H1 (cell line): ENCODE measurements at regions not wholly inside any gene's neighbourhood (a gene's known extent, or its start where the extent isn't known, plus 50 kb on each side); places are given as distances from the start of the nearest gene placed in this dataset.

ENCODE experiments used
- CTCF ChIA-PET: fragments of 300-600 bp; sonication (Branson Sonifier 250); formaldehyde crosslinking; loops from one replicate; lab custom pipeline; 2021; ENCODE audit not compliant: partially characterized antibody; lab: Charles Lee
- POLR2A ChIA-PET: fragments of 300-600 bp; sonication (Branson Sonifier 250); formaldehyde crosslinking; loops from one replicate; lab custom pipeline; 2021; ENCODE audit warnings: inconsistent platforms; ENCODE audit not compliant: partially characterized antibody; lab: Charles Lee
- DNase-seq, 2 experiments: peaks; one replicate each; pipeline versions ENCODE4 v3.0.0 to v3.0.0-alpha.2; 2010 to 2022; ENCODE audit warnings: low spot score in 2 of 2, low read depth in 1 of 2, mixed read lengths in 1 of 2
- FAIRE-seq: peaks from 2 replicates; lab custom pipeline; 2011; peaks lifted over from hg19 to GRCh38; lab: Jason Lieb, UNC
- H2AFZ ChIP-seq: 2 replicates; pipeline ENCODE4 v1.8.1; 2012; ENCODE audit warnings: low read length, inconsistent platforms
- H2AK5ac ChIP-seq: 2 replicates; pipeline ENCODE4 v1.6.1; 2013; ENCODE audit warnings: low read depth, low read length
- H2BK120ac ChIP-seq: replicated peaks from 2 replicates; pipeline ENCODE3; 2013; ENCODE audit warnings: low read depth, low read length, inconsistent platforms
- H2BK12ac ChIP-seq: 2 replicates; pipeline ENCODE4 v1.6.1; 2013; ENCODE audit warnings: low read depth, low read length
- H2BK15ac ChIP-seq: 2 replicates; pipeline ENCODE4 v1.6.1; 2013; ENCODE audit warnings: low read length
- H2BK20ac ChIP-seq: 2 replicates; pipeline ENCODE4 v1.6.1; 2013; ENCODE audit warnings: low read length
- H2BK5ac ChIP-seq: 2 replicates; pipeline ENCODE4 v1.6.1; 2013; ENCODE audit warnings: low read depth, low read length
- H3K14ac ChIP-seq: 2 replicates; pipeline ENCODE4 v1.6.1; 2013; ENCODE audit warnings: inconsistent platforms; ENCODE audit not compliant: insufficient read length
- H3K18ac ChIP-seq: 2 replicates; pipeline ENCODE4 v1.6.1; 2013; ENCODE audit warnings: low read length; ENCODE audit errors: extremely low read depth
- H3K23ac ChIP-seq: 2 replicates; pipeline ENCODE4 v1.6.1; 2013; ENCODE audit warnings: inconsistent platforms; ENCODE audit not compliant: insufficient read length
- H3K23me2 ChIP-seq: 2 replicates; pipeline ENCODE4 v1.6.1; 2013; ENCODE audit warnings: low read depth, low read length
- H3K27ac ChIP-seq: 2 replicates; pipeline ENCODE4 v1.6.1; 2011; ENCODE audit warnings: low read depth, low read length, inconsistent platforms
- H3K27me3 ChIP-seq, 4 experiments: replicated peaks in 1 of 4; 1 replicate in 1 of 4; 2 replicates in 3 of 4; pipeline versions ENCODE4 v1.6.1 to v1.8.1; 2011 to 2013; ENCODE audit warnings: low read length in 3 of 4, mild to moderate bottlenecking in 3 of 4, inconsistent platforms in 2 of 4, mixed read lengths in 2 of 4, moderate library complexity in 1 of 4; ENCODE audit not compliant: control insufficient read depth in 3 of 4, insufficient read depth in 3 of 4; ENCODE audit errors: extremely low read depth in 1 of 4
- H3K36me3 ChIP-seq, 4 experiments: 2 replicates each; pipeline versions ENCODE4 v1.6.1 to v1.8.1; 2011 to 2013; ENCODE audit warnings: mild to moderate bottlenecking in 4 of 4, low read length in 3 of 4, moderate library complexity in 2 of 4, control low read depth in 1 of 4, inconsistent platforms in 1 of 4; ENCODE audit not compliant: insufficient read depth in 4 of 4, control insufficient read depth in 2 of 4
- H3K4ac ChIP-seq: replicated peaks from 2 replicates; pipeline ENCODE3; 2013; ENCODE audit warnings: low read length, low read depth, mixed read lengths, inconsistent platforms; ENCODE audit not compliant: insufficient read length
- H3K4me1 ChIP-seq, 4 experiments: replicated peaks in 1 of 4; 1 replicate in 1 of 4; 2 replicates in 3 of 4; pipeline versions ENCODE4 v1.6.1 to v1.8.1; 2011 to 2013; ENCODE audit warnings: low read length in 3 of 4, inconsistent platforms in 2 of 4, mixed read lengths in 1 of 4; ENCODE audit not compliant: insufficient read depth in 4 of 4, control insufficient read depth in 3 of 4
- H3K4me2 ChIP-seq, 2 experiments: 2 replicates each; pipeline versions ENCODE4 v1.6.1 to v1.8.1; 2011 to 2013; ENCODE audit warnings: low read depth in 2 of 2, low read length in 2 of 2, control low read depth in 1 of 2, inconsistent platforms in 1 of 2, mild to moderate bottlenecking in 1 of 2; ENCODE audit not compliant: insufficient read depth in 1 of 2
- H3K4me3 ChIP-seq, 4 experiments: fragments of 200-600, 300-600 bp in 1 of 4; sonication (generic), shearing (Covaris generic), sonication (Bioruptor Twin) in 1 of 4; 2 replicates each; pipeline versions ENCODE4 v1.5.1 to v1.8.1; 2011 to 2016; ENCODE audit warnings: low read length in 4 of 4, low read depth in 3 of 4, control low read depth in 2 of 4, inconsistent platforms in 2 of 4, mild to moderate bottlenecking in 2 of 4, mixed read lengths in 1 of 4, moderate library complexity in 1 of 4; ENCODE audit not compliant: insufficient read depth in 2 of 4; ENCODE audit errors: extremely low read depth in 1 of 4
- H3K56ac ChIP-seq: replicated peaks from 2 replicates; pipeline ENCODE3; 2013; ENCODE audit warnings: low read depth, mild to moderate bottlenecking, mixed read lengths, low read length, inconsistent platforms; ENCODE audit not compliant: insufficient read length
- H3K79me1 ChIP-seq: 2 replicates; pipeline ENCODE4 v1.6.1; 2013; ENCODE audit warnings: low read depth, low read length, control low read depth
- H3K79me2 ChIP-seq, 2 experiments: 2 replicates each; pipeline versions ENCODE4 v1.6.1 to v1.8.1; 2012 to 2013; ENCODE audit warnings: low read length in 2 of 2, mild to moderate bottlenecking in 2 of 2, inconsistent platforms in 1 of 2; ENCODE audit not compliant: insufficient read depth in 2 of 2, control insufficient read depth in 1 of 2
- H3K9ac ChIP-seq, 4 experiments: replicated peaks in 1 of 4; 1 replicate in 1 of 4; 2 replicates in 3 of 4; pipeline versions ENCODE4 v1.6.1 to v1.8.1; 2011 to 2013; ENCODE audit warnings: low read depth in 3 of 4, low read length in 3 of 4, control low read depth in 2 of 4, mild to moderate bottlenecking in 2 of 4, moderate library complexity in 2 of 4, inconsistent platforms in 1 of 4; ENCODE audit errors: extremely low read depth in 1 of 4
- H3K9me3 ChIP-seq, 2 experiments: 2 replicates each; pipeline versions ENCODE4 v1.6.1 to v1.8.1; 2012 to 2013; ENCODE audit warnings: mild to moderate bottlenecking in 2 of 2, moderate library complexity in 2 of 2, control low read depth in 1 of 2, inconsistent platforms in 1 of 2, low read depth in 1 of 2, low read length in 1 of 2, mixed read lengths in 1 of 2; ENCODE audit not compliant: insufficient read depth in 2 of 2
- H4K20me1 ChIP-seq, 2 experiments: replicated peaks in 1 of 2; 2 replicates each; pipeline versions ENCODE3 to v1.8.1; 2011 to 2013; ENCODE audit warnings: inconsistent platforms in 2 of 2, low read length in 2 of 2, mild to moderate bottlenecking in 1 of 2; ENCODE audit not compliant: insufficient read depth in 2 of 2, control insufficient read depth in 1 of 2
- H4K5ac ChIP-seq: 2 replicates; pipeline ENCODE4 v1.6.1; 2013; ENCODE audit warnings: low read length, low read depth, mixed read lengths, inconsistent platforms; ENCODE audit not compliant: insufficient read length
- H4K8ac ChIP-seq: 2 replicates; pipeline ENCODE4 v1.8.0; 2013; ENCODE audit warnings: mild to moderate bottlenecking, moderate library complexity, low read length, inconsistent platforms; ENCODE audit not compliant: insufficient read depth; ENCODE audit errors: extremely low read depth
- H4K91ac ChIP-seq: replicated peaks from 2 replicates; pipeline ENCODE3; 2013; ENCODE audit warnings: low read length, mixed read lengths, inconsistent platforms; ENCODE audit not compliant: insufficient read length
- CTBP2 ChIP-seq: IDR thresholded peaks from 2 replicates; pipeline ENCODE4 v1.7.0; 2011; ENCODE audit warnings: borderline replicate concordance, mild to moderate bottlenecking, moderate library complexity, mixed read lengths, low read length; ENCODE audit not compliant: insufficient read depth, insufficient read length
- E2F6 ChIP-seq: IDR thresholded peaks from 2 replicates; pipeline ENCODE4 v1.6.1; 2012; ENCODE audit warnings: inconsistent platforms
- EZH2 ChIP-seq: fragments of 200-600 bp; sonication (generic); IDR thresholded peaks from 2 replicates; pipeline ENCODE4 v1.7.1; 2012; ENCODE audit warnings: low read depth, mild to moderate bottlenecking, moderate library complexity, low read length, inconsistent platforms; ENCODE audit not compliant: severe bottlenecking
- SAP30 ChIP-seq: fragments of 300-600 bp; sonication (generic); IDR thresholded peaks from 2 replicates; pipeline ENCODE4 v1.7.1; 2012; ENCODE audit warnings: low read length, moderate library complexity, mild to moderate bottlenecking, inconsistent platforms; ENCODE audit not compliant: insufficient read depth, insufficient replicate concordance
- SIX5 ChIP-seq: IDR thresholded peaks from 2 replicates; pipeline ENCODE4 v1.6.1; 2011; ENCODE audit warnings: mild to moderate bottlenecking, low read depth, low read length
- SP2 ChIP-seq: IDR thresholded peaks from 2 replicates; pipeline ENCODE4 v1.6.1; 2012; ENCODE audit warnings: mild to moderate bottlenecking, low read length, inconsistent platforms
- SRF ChIP-seq: IDR thresholded peaks from 2 replicates; pipeline ENCODE4 v1.6.1; 2011; ENCODE audit warnings: mild to moderate bottlenecking, low read depth, low read length, moderate library complexity
- WGBS, 2 experiments: shearing (Covaris generic) in 1 of 2; methylation state at CpG; one replicate each; pipeline versions ENCODE4 v1.1.6 to v1.1.7; 2013 to 2015; ENCODE audit warnings: low lambda C conversion rate in 2 of 2, mixed read lengths in 2 of 2, inconsistent platforms in 1 of 2, low coverage in 1 of 2, missing lambda C conversion rate in 1 of 2; ENCODE audit not compliant: insufficient replicate concordance in 2 of 2, insufficient coverage in 1 of 2, insufficient read length in 1 of 2; ENCODE audit errors: extremely low coverage in 1 of 2, missing lambda C conversion rate in 1 of 2; 5-methylcytosine and 5-hydroxymethylcytosine counted together

- no peaks in the 10 kb centered on the region for H3K79me2 ChIP-seq
- 70% methylated on average over 3 of the region's 3 CpGs; no CpG with 5 or more reads in 1 of the 2 experiments for WGBS, 2 experiments
- no peak overlapping the region for H3K4me2 ChIP-seq
- H3K4ac ChIP-seq, result no peak overlapping the region
- no peak overlapping the region for H3K56ac ChIP-seq
- H3K4me1 ChIP-seq, result no peaks in the 10 kb centered on the region
- H2BK120ac ChIP-seq, result no peak overlapping the region
- no peak overlapping the region for H2AK5ac ChIP-seq
- no peak for FAIRE-seq
- H3K9me3 ChIP-seq, result no peaks in the 10 kb centered on the region
- no peak overlapping the region for H2BK20ac ChIP-seq
- H3K27ac ChIP-seq, result no peak overlapping the region
- H2BK5ac ChIP-seq, result no peak overlapping the region
- no peak for TF ChIP-seq SIX5
- TF ChIP-seq SP2, result no peak
- TF ChIP-seq EZH2, result no peak
- no peak for TF ChIP-seq E2F6
- TF ChIP-seq SRF, result no peak
- no peak for TF ChIP-seq CTBP2
- TF ChIP-seq SAP30, result no peak
- TF ChIP-seq, all 59 proteins: peak for 0
- ChIA-PET CTCF (interaction anchor here (4.6 kb wide), 1 partner anchor 16 kb away, joined by 17 read pairs; no protein-coding TSS in a partner anchor), POLR2A (no interaction called here)
- Histone ChIP-seq H3K4me3 (no peak overlapping the region), H3K9ac (no peak overlapping the region), H3K23ac (no peak overlapping the region), H4K8ac (no peak overlapping the region), H2AFZ (no peak overlapping the region), H3K23me2 (no peaks in the 10 kb centered on the region), H3K18ac (no peak overlapping the region), H3K14ac (no peak overlapping the region), H4K91ac (no peak overlapping the region), H3K27me3 (no peaks in the 10 kb centered on the region), H3K36me3 (no peaks in the 10 kb centered on the region), H4K5ac (no peak overlapping the region), H2BK12ac (no peak overlapping the region; the same call in 1 of the 2 replicates), H4K20me1 (no peaks in the 10 kb centered on the region), H2BK15ac (no peak overlapping the region), H3K79me1 (no peaks in the 10 kb centered on the region)
- DNase-seq, result no peak
Measured at GRCh38 chr4:74638689-74639088, 155.6 kb downstream of the BTC start.
